GM23248 (cell line): ENCODE measurements at regions not wholly inside any gene's neighbourhood (a gene's known extent, or its start where the extent isn't known, plus 50 kb on each side); places are given as distances from the start of the nearest gene placed in this dataset.
"Not testable (repeated sequence)": the region's sequence is repeated elsewhere in the genome, so short reads cannot be mapped to it uniquely, and the experiment has no call there.

ENCODE experiments used
- EZH2 ChIP-seq: fragments of 200-600 bp; sonication (generic); IDR thresholded peaks from 2 replicates; pipeline ENCODE4 v1.6.1; 2018; ENCODE audit warnings: antibody characterized with exemption, mild to moderate bottlenecking; ENCODE audit not compliant: insufficient read depth, poor library complexity, severe bottlenecking
- EZH2phosphoT487 ChIP-seq: fragments of 200-600 bp; sonication (generic); IDR thresholded peaks from 2 replicates; pipeline ENCODE4 v1.6.1; 2018; ENCODE audit warnings: antibody characterized with exemption, moderate library complexity, mild to moderate bottlenecking, low read depth; ENCODE audit not compliant: insufficient read depth

DNA sequence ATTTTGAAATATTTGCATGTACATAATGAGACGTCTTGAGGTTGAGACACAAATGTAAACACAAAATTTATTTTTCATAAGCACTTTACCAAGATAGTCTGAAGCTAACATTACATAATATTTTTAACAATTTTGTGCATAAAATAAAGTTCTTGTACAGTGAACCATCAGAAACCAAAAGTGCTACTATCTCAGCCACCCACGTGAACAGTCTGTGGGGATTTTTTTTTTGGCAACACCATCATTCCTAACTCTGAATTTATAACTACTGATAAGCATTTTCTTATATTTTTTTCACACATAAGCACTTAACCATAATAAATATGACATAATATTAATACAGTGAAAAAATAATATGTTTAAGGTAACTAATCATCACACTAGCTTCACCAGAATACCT lies 62.9 kb upstream of the RUBCNL start:
- TF ChIP-seq EZH2phosphoT487, EZH2: not testable (repeated sequence)
